SK-N-DZ (cell line): ENCODE measurements at regions not wholly inside any gene's neighbourhood (a gene's known extent, or its start where the extent isn't known, plus 50 kb on each side); places are given as distances from the start of the nearest gene placed in this dataset.

Source experiments
- DNase-seq: peaks from one replicate; pipeline ENCODE4 v3.0.0-alpha.2; 2015; ENCODE audit warnings: low spot score

DNA sequence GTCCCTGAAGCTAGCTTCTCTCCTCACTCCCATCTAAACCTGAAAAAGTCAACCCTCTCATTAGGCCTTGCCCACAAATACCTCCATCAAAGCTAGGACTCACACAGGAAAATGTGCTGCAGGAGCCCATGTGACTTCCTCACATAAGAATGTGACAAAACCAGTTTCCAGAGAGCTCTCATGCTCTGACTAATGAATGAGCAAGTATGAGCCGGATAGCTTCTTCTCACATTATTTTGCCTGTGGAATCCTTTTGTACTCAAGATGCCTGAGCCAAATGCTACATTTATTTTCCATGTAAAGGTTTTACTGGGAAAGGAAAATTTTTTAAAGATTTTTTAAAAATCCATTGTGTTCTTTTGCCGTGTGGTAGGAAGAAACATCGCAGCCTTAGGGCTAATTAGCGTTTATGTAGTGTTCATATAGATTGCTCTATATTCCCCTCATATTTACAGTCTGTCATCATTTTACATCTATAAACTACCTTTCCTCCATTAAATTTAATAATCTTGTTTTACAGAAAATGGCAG lies 68.6 kb upstream of the CCN6 start:
- DNase-seq, result no peak

GRCh38 chr6:111986651-111987050 lies 67.3 kb upstream of the CCN6 start:
- DNase-seq, result no peak

- no peak for DNase-seq
Measured at GRCh38 chr6:111987295-111987694, 66.6 kb upstream of the CCN6 start.

DNA sequence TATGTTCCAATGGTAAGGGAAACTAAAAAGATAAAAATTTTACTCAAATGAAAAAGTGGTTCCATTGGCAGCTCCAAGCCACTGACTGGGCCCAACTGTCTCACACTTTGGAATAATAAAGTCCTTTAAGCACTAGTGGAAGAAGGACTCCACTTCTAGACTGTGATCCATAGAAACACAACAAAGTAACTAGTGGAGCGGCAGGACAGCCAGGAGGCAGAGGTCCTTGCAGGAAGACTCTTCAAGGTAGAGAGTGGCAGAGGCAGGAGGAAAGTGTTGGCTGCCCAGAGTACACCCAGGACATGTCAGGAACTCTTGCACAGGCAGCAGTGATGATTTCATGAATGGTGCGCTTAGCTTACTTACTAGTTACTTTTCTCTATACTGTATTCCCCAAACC lies 65.0 kb upstream of the CCN6 start:
- DNase-seq, result no peak

DNA sequence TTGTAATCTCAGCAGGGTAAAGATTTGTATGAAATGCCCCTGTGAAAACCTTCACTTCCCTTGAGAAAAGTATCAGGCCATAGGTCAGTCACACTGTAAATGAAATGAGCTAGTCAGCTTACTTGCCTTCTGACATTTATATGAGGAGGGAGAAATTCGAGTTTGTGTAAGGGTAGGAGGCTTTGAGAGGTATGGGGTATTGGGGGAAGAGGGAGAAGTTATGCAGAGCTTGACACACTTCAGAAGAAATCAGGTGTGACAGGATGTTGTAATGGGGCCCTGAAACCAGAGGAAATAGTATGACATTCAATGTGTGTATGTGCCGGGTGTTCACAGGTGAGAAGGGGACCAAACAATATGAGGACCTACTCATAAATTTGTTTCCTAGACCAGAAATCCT lies 64.2 kb upstream of the CCN6 start:
- DNase-seq, result no peak

DNA sequence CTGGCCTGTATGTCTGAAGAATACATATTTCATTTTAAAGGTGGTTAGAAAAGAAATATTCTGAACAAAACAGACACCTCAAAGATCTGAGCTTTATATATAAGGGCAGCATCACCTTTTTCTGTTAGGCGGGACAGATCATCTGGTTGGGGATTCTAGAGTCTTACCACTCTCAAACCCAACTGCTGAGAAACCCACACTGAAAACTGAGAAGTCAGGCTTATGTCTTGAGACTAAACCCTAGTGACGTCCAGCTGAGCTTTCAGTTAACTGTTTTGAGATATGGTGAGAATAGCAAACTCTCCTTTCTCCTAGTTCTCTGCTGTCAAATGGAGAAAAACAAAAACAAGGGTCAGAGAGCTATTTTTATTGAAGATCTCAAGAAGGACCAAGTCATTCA lies 63.7 kb upstream of the CCN6 start:
- DNase-seq, result no peak

- DNase-seq, result no peak
Measured at GRCh38 chr6:111992851-111993250, 61.1 kb upstream of the CCN6 start.

GRCh38 chr6:111993342-111993741 lies 60.6 kb upstream of the CCN6 start:
- DNase-seq, result peak; percentile 39

DNA sequence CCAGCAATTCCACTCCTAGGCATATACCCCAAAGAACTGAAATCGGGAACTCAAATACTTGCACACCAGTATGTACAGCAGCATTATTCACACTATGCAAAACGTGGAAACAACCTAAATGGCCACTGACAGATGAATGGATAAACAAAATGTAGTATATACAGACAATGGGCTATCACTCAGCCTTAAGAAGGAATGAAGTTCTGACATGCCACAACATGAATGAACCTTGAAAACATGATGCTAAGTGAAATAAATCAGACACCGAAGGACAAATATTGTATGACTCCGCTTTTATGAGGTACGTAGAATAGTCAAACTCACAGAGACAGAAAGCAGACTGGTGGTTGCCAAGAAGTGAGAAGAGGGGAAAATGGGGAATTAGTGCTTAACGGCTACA lies 59.1 kb upstream of the CCN6 start:
- DNase-seq, result no peak

DNA sequence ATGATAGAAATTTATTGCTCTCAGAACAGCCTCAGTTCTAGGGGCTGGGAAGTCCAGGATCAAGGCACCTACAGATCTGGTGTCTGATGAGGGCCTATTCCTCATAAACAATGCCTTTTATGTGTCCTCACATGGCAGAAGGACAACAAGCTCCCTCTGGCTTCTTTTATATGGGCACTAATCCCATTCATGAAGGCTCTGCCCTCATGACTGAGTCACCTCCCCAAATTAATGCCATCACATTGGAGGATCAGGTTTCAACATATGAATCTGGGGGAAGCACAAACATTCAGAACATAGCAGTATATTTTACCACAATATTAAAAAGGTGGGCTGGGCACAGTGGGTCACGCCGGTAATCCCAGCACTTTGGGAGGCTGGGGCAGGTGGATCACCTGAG lies 58.5 kb upstream of the CCN6 start:
- DNase-seq, result no peak

GRCh38 chr6:111996144-111996865 lies 57.6 kb upstream of the CCN6 start:
- no peak for DNase-seq

- DNase-seq, result peak; percentile 84
Measured at GRCh38 chr6:111997078-111997852, 56.6 kb upstream of the CCN6 start.

GRCh38 chr6:111997853-111998208 lies 56.1 kb upstream of the CCN6 start:
- no peak for DNase-seq

- no peak for DNase-seq
Measured at GRCh38 chr6:112002307-112002706, 51.6 kb upstream of the CCN6 start.
